Endothelial cell (in vitro differentiated cells): ENCODE measurements at regions not wholly inside any gene's neighbourhood (a gene's known extent, or its start where the extent isn't known, plus 50 kb on each side); places are given as distances from the start of the nearest gene placed in this dataset.

Experiments used
- DNase-seq: peaks from one replicate; pipeline ENCODE4 v3.0.0; 2021; ENCODE audit warnings: low spot score
- H3K27ac Mint-ChIP-seq: one replicate; pipeline ENCODE4 v1.8.0; 2021; ENCODE audit warnings: mixed read lengths, inconsistent platforms; ENCODE audit not compliant: unreplicated experiment
- H3K27me3 Mint-ChIP-seq: one replicate; pipeline ENCODE4 v1.8.0; 2021; ENCODE audit warnings: mild to moderate bottlenecking, moderate library complexity, mixed read lengths, inconsistent platforms; ENCODE audit not compliant: unreplicated experiment
- H3K36me3 Mint-ChIP-seq: one replicate; pipeline ENCODE4 v1.8.0; 2021; ENCODE audit warnings: mild to moderate bottlenecking, low read depth, mixed read lengths, inconsistent platforms; ENCODE audit not compliant: unreplicated experiment
- H3K4me1 Mint-ChIP-seq: one replicate; pipeline ENCODE4 v1.8.0; 2021; ENCODE audit warnings: mild to moderate bottlenecking, mixed read lengths, inconsistent platforms; ENCODE audit not compliant: unreplicated experiment
- H3K4me3 Mint-ChIP-seq: one replicate; pipeline ENCODE4 v1.8.0; 2021; ENCODE audit warnings: mild to moderate bottlenecking, mixed read lengths, inconsistent platforms; ENCODE audit not compliant: unreplicated experiment
- H3K9me3 Mint-ChIP-seq: one replicate; pipeline ENCODE4 v1.8.0; 2021; ENCODE audit warnings: mixed read lengths, inconsistent platforms; ENCODE audit not compliant: unreplicated experiment
- TF ChIP-seq, protein P1 (sequence below): fragments of 200-600 bp; sonication (generic); IDR thresholded peaks from one replicate; pipeline ENCODE4 v1.5.0; 2021; ENCODE audit warnings: antibody characterized with exemption; ENCODE audit not compliant: unreplicated experiment

DNA sequence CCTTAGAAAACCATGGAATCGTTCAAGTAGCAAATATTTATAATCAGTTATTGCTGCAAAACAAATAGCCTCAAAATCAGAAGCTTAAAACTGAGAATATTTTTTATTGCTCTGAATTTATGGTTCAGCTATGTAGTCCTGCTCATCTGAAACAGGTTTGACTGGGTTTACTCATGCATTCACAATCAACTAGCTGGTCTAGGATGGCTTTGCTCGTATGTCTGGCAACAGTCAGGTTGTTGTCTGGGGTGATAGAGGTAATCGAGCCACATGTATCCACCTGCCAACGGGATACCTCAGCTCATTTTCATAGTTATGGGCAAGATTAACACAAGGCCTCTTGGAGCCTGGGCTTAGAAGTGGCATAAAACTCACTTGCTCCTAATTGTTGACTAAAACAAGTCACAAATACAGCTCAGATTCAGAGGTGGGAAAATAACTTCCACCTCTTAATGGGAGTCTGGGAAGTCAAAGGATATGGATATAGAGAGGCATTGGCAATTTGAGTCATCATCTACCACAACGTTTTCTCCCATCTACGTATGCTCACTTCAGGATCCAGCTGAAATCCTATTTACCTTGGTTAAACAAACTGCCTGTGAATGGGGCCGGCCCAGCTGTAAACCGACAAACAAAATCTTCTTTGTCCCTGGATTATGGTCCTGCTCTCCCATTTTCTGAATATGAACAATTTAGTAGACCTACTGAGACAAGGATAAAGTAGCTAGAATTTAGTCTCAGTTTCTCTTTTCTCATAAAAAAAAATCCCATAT lies 54.5 kb upstream of the TENT5A start:
- DNase-seq, result no peak
- Mint-ChIP-seq H3K27ac (no peak overlapping the region), H3K27me3 (no peaks in the 10 kb centered on the region), H3K9me3 (no peaks in the 10 kb centered on the region), H3K4me3 (no peak overlapping the region), H3K4me1 (peaks cover 23% of the 10 kb centered on the region), H3K36me3 (no peaks in the 10 kb centered on the region)
- TF ChIP-seq, protein P1, sequence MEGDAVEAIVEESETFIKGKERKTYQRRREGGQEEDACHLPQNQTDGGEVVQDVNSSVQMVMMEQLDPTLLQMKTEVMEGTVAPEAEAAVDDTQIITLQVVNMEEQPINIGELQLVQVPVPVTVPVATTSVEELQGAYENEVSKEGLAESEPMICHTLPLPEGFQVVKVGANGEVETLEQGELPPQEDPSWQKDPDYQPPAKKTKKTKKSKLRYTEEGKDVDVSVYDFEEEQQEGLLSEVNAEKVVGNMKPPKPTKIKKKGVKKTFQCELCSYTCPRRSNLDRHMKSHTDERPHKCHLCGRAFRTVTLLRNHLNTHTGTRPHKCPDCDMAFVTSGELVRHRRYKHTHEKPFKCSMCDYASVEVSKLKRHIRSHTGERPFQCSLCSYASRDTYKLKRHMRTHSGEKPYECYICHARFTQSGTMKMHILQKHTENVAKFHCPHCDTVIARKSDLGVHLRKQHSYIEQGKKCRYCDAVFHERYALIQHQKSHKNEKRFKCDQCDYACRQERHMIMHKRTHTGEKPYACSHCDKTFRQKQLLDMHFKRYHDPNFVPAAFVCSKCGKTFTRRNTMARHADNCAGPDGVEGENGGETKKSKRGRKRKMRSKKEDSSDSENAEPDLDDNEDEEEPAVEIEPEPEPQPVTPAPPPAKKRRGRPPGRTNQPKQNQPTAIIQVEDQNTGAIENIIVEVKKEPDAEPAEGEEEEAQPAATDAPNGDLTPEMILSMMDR, result no peak

DNA sequence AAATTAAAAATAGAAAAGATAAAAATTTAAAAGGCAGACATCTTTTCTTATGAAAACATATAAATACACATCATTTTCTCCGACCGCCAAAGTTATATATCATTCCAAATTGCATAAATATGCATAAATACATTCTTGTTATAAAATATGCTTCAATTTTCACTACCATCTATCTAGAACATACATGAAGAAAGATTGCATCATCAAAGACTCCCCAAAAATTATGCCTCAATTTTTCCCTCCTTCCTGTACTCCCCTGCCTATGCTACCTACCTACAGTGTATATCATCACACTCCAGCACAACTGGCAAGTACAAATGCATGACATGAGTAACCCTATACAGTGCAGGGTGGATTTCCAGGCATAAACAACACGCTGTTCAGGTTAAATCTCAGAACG lies 49.9 kb upstream of the TENT5A start:
- Mint-ChIP-seq H3K27me3 (no peaks in the 10 kb centered on the region), H3K9me3 (no peaks in the 10 kb centered on the region)
- TF ChIP-seq, protein P1, result no peak

More for the DNA sequence above, 49.9 kb upstream of the TENT5A start:
- Mint-ChIP-seq H3K36me3 (no peaks in the 10 kb centered on the region), H3K4me1 (peaks cover 6% of the 10 kb centered on the region), H3K27ac (no peak overlapping the region), H3K4me3 (no peak overlapping the region)
- DNase-seq, result no peak
